GM12878 (cell line): ENCODE measurements at regions not wholly inside any gene's neighbourhood (a gene's known extent, or its start where the extent isn't known, plus 50 kb on each side); places are given as distances from the start of the nearest gene placed in this dataset.

Experiments
- EP300 ChIP-seq, 2 experiments: fragments of 150-350 bp in 1 of 2; IDR thresholded peaks; 2 replicates each; pipeline ENCODE4 v1.6.1; 2011 to 2012; ENCODE audit warnings: low read depth in 2 of 2, low read length in 2 of 2, borderline replicate concordance in 1 of 2, improper control_type of control experiment in 1 of 2, inconsistent platforms in 1 of 2; ENCODE audit not compliant: control insufficient read depth in 1 of 2
- IRF4 ChIP-seq: IDR thresholded peaks from 2 replicates; pipeline ENCODE4 v1.6.1; 2011; ENCODE audit warnings: low read depth, low read length
- JUNB ChIP-seq: IDR thresholded peaks from 2 replicates; pipeline ENCODE4 v1.6.1; 2016; ENCODE audit warnings: antibody characterized with exemption, mild to moderate bottlenecking
- RCOR1 ChIP-seq: conservative IDR thresholded peaks from 2 replicates; pipeline ENCODE4 v1.6.1; 2012; ENCODE audit warnings: low read depth, low read length, improper control_type of control experiment
- STAT3 ChIP-seq: IDR thresholded peaks from 2 replicates; pipeline ENCODE4 v1.6.1; 2011; ENCODE audit warnings: low read depth, low read length, improper control_type of control experiment
- ZBTB40 ChIP-seq: fragments of 450-650 bp; IDR thresholded peaks from 2 replicates; pipeline ENCODE4 v1.6.1; 2016; ENCODE audit warnings: mild to moderate bottlenecking, moderate library complexity, borderline replicate concordance
- ZNF384 ChIP-seq: IDR thresholded peaks from 2 replicates; pipeline ENCODE4 v1.6.1; 2012; ENCODE audit warnings: low read depth, mild to moderate bottlenecking, low read length, improper control_type of control experiment, borderline replicate concordance

GRCh38 chr5:124034963-124035362, 523.0 kb downstream of the CSNK1G3 start (continued):
- TF ChIP-seq RCOR1 (0 out of 2 replicates have a peak, but pooled peaks have one; percentile 55), ZNF384 (peak; percentile 67; the same call in 1 of the 2 replicates), EP300 (IDR thresholded peaks at IDR 0.05; ENCODE audit: borderline replicate concordance in 1 of 2, control insufficient read depth in 1 of 2, low read depth in 2 of 2, low read length in 2 of 2) (peak; percentile 97 to 99), ZBTB40 (no peak; the same call in 1 of the 2 replicates), IRF4 (peak; percentile 80), JUNB (peak; percentile 24; the same call in 1 of the 2 replicates), STAT3 (0 out of 2 replicates have a peak, but pooled peaks have one; percentile 41)
